Astrocyte of the cerebellum (primary cell): ENCODE measurements at regions not wholly inside any gene's neighbourhood (a gene's known extent, or its start where the extent isn't known, plus 50 kb on each side); places are given as distances from the start of the nearest gene placed in this dataset.
"Not testable (repeated sequence)": the region's sequence is repeated elsewhere in the genome, so short reads cannot be mapped to it uniquely, and the experiment has no call there.

ENCODE experiments used
- DNase-seq: peaks from one replicate; pipeline ENCODE4 v3.0.0-alpha.2; 2011; ENCODE audit warnings: low read depth
- H3K4me3 ChIP-seq: 2 replicates; pipeline ENCODE4 v1.5.1; 2011; ENCODE audit warnings: mild to moderate bottlenecking, low read depth, low read length, moderate library complexity
- in situ Hi-C: cut with HindIII; loops from 2 replicates; pipeline ENCODE4 v1.10.0; 2017; ENCODE audit warnings: low sequenced_read_pairs
- TF ChIP-seq, protein P1 (sequence below): IDR thresholded peaks from 2 replicates; pipeline ENCODE4 v1.5.1; 2012; ENCODE audit warnings: low read length, low read depth, moderate library complexity, mild to moderate bottlenecking; ENCODE audit errors: missing control alignments

DNA sequence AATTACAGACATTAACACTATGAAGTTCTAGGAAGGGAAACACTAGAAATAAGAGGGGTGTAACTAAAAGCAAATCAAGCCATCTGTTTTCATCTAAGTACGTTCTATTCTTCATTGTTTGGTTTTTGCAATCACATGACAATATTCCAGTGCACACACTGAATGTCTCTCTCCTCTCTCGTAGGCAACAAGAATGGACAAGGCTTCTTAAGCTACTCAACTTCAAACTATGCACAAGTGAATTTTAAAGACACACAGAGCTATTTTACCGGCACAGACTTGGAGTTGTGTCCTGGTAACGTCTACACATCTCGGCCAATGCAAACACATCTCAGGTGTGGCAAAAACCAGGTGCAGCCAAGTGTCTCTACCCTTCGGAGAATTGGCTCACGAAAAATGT lies 173.3 kb downstream of the PRKX start:
- H3K4me3 ChIP-seq = no peak overlapping the region
- in situ Hi-C loops = no loop called here
- no peak for DNase-seq
- TF ChIP-seq, protein P1, sequence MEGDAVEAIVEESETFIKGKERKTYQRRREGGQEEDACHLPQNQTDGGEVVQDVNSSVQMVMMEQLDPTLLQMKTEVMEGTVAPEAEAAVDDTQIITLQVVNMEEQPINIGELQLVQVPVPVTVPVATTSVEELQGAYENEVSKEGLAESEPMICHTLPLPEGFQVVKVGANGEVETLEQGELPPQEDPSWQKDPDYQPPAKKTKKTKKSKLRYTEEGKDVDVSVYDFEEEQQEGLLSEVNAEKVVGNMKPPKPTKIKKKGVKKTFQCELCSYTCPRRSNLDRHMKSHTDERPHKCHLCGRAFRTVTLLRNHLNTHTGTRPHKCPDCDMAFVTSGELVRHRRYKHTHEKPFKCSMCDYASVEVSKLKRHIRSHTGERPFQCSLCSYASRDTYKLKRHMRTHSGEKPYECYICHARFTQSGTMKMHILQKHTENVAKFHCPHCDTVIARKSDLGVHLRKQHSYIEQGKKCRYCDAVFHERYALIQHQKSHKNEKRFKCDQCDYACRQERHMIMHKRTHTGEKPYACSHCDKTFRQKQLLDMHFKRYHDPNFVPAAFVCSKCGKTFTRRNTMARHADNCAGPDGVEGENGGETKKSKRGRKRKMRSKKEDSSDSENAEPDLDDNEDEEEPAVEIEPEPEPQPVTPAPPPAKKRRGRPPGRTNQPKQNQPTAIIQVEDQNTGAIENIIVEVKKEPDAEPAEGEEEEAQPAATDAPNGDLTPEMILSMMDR = no peak

DNA sequence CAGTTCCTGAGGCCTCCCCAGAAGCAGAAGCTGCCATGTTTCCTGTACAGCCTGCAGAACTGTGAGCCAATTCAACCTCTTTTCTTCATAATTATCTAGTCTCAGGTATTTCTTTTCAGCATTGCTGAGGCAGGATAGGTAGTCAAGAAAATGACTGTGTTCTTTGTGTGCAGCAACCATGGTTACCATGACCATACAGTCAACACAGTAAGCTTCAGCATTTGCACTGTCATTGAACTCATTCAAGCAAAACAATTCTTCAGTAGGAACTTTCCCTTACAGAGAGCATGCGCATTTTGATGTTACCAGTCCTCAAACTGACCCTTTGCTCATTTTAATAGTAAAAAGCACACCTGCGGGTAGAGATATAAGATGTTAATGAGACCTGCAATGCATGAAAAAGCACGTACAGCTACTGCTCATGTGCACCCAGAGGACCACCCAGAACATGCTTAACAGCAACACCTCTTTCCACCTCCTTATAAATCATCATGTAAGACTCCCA lies 180.8 kb downstream of the PRKX start:
- in situ Hi-C loops = no loop called here
- no peak for DNase-seq
- TF ChIP-seq, protein P1 = no peak
- no peak overlapping the region for H3K4me3 ChIP-seq

DNA sequence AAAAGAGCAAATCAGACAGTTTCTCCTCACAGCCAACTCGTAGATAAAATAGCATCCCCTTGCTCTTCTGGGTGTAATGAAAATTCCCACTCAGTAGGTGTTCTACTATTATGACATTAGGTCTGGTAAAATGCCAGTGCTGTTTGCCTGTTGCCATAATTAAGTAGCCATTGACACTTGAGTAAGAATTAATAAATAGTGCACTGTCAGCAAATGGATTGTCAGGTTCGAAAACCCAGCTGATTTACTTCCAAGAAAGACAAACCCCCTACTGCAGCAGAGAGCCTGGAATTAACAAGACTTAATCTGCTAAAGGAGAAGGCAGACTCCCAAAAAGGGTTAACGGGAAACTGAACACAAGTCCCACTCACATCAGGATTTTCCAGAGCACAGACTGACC lies 182.0 kb downstream of the PRKX start:
- H3K4me3 ChIP-seq, DNase-seq, in situ Hi-C loops: not testable (repeated sequence)

DNA sequence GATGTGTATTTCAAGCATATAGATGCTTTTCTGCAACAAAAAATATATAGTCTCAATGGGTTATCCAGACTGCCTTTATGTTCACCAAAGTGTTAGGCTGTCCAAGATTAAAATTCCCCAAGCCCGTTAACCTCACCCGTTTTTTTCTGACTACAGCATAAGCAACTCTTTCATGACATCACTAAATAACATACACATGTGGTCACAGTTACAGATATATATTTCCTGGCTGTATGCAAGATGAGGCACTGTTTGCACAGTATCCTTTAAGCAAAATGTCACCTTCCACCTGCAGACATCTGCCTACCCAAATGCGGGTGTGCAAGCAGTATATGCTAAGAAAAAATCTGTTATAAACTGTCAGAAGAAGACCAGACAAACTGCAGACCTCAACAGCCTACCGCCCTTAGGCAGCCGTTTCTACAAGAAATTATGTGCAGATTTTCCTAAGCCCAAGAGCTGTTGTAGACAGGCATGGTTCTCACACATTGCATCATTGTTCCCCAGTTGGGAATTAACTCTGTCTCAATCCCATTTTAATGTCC lies 183.1 kb upstream of the MXRA5 start:
- DNase-seq = no peak
- in situ Hi-C loops = no loop called here
- no peak overlapping the region for H3K4me3 ChIP-seq
- TF ChIP-seq, protein P1 = no peak

DNA sequence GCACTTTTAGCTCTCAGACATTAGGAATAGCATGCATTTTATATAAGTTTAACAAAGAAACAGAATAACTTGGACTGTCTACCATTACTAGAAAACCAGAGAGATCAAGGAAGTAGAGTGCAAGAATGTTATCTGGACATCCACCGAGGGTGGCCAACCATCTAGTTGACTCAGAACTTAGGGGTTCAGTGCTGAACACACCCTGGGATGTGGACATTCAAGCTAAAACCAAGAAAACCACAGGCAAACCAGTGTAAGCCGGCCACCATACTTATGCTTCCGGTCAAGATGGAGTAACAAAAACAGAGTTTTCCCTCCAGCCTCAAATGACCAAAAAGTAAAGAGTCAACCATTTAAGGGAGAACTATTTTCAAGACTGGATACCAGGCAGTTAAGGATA lies 181.4 kb upstream of the MXRA5 start:
- TF ChIP-seq, protein P1 = no peak
- in situ Hi-C loops = no loop called here
- DNase-seq = no peak
- no peak overlapping the region for H3K4me3 ChIP-seq

DNA sequence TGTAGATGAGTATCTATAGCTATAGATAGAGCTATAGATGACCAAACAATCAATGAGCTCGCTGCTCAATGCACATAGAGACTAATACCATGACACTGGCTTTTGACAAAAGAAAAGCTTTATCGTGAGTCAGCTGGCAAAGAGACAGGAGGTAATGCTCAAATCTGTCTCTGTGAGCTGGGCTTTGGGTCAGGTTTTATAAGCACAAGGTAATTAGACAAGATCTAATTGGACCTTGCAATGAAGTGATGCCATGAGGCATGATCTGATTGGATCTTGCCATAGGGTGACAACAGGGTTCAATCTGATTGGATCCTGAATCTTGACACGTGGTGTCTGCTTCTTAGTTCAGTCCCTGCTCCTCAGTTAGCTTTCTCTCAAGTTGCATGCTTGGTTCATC lies 180.7 kb upstream of the MXRA5 start:
- in situ Hi-C loops = no loop called here
- H3K4me3 ChIP-seq = no peak overlapping the region
- no peak for DNase-seq
- TF ChIP-seq, protein P1 = no peak

DNA sequence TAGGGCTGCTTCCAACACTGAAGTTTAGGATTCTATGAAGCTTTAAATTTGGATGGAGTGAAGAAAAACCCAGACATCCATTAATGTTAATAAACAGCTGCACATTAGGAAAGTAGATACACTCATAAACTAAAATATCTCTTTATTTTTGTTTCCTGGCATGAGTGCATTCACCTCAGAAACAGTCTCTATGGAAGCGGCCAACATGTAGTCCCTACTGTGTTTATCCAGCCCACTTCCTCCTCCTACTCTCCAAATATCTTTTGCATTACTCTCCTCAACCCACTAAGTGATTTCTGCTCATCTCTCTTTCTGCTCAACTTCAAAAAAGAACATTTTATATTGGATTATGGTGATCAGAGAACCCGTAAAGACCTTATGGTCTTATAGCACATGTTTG lies 180.3 kb upstream of the MXRA5 start:
- TF ChIP-seq, protein P1 = no peak
- in situ Hi-C loops = no loop called here
- H3K4me3 ChIP-seq = no peak overlapping the region
- no peak for DNase-seq
